ENCODE measurements at regions not wholly inside any gene's neighbourhood (a gene's known extent, or its start where the extent isn't known, plus 50 kb on each side); places are given as distances from the start of the nearest gene placed in this dataset.
"Not testable (repeated sequence)": the region's sequence is repeated elsewhere in the genome, so short reads cannot be mapped to it uniquely, and the experiment has no call there.

GRCh38 chr1:5812295-5812694, 179.9 kb downstream of the NPHP4 start:
- DNase-seq = no peak

- no peak for DNase-seq
Measured at GRCh38 chr1:5811419-5811818, 180.8 kb downstream of the NPHP4 start.

GRCh38 chr1:5810553-5811270, 181.5 kb downstream of the NPHP4 start:
- no peak for DNase-seq

- no peak for DNase-seq
Measured at GRCh38 chr1:5810131-5810530, 182.1 kb downstream of the NPHP4 start.

GRCh38 chr1:5809207-5809788, 182.9 kb downstream of the NPHP4 start:
- DNase-seq = no peak

GRCh38 chr1:5803851-5804250, 188.4 kb downstream of the NPHP4 start:
- DNase-seq = no peak

GRCh38 chr1:5802606-5803005, 189.6 kb downstream of the NPHP4 start:
- no peak for DNase-seq

- no peak for DNase-seq
Measured at GRCh38 chr1:5798904-5799303, 193.3 kb downstream of the NPHP4 start.

GRCh38 chr1:5798151-5798730, 194.0 kb downstream of the NPHP4 start:
- DNase-seq = no peak

- DNase-seq = no peak
Measured at GRCh38 chr1:5796028-5796427, 196.2 kb downstream of the NPHP4 start.

GRCh38 chr1:5794279-5794678, 197.9 kb downstream of the NPHP4 start:
- no peak for DNase-seq

- no peak for DNase-seq
Measured at GRCh38 chr1:5793516-5793915, 198.7 kb downstream of the NPHP4 start.

- no peak for DNase-seq
Measured at GRCh38 chr1:5781079-5781478, 211.1 kb downstream of the NPHP4 start.

- no peak for DNase-seq
Measured at GRCh38 chr1:5780324-5780716, 211.9 kb downstream of the NPHP4 start.

GRCh38 chr1:5779608-5780323, 212.5 kb downstream of the NPHP4 start:
- DNase-seq = no peak

- DNase-seq = no peak
Measured at GRCh38 chr1:5776035-5776550, 216.1 kb downstream of the NPHP4 start.

- no peak for DNase-seq
Measured at GRCh38 chr1:5774019-5774418, 218.2 kb downstream of the NPHP4 start.

- DNase-seq = no peak
Measured at GRCh38 chr1:5771788-5772187, 220.4 kb downstream of the NPHP4 start.

GRCh38 chr1:5770981-5771765, 221.1 kb downstream of the NPHP4 start:
- no peak for DNase-seq

GRCh38 chr1:5769760-5770159, 222.5 kb downstream of the NPHP4 start:
- no peak for DNase-seq

GRCh38 chr1:5769146-5769545, 223.1 kb downstream of the NPHP4 start:
- no peak for DNase-seq

- no peak for DNase-seq
Measured at GRCh38 chr1:5768014-5768413, 224.2 kb downstream of the NPHP4 start.

- DNase-seq = not testable (repeated sequence)
Measured at GRCh38 chr1:5766996-5767395, 225.2 kb downstream of the NPHP4 start.
